Mesendoderm (in vitro differentiated cells): ENCODE measurements at regions not wholly inside any gene's neighbourhood (a gene's known extent, or its start where the extent isn't known, plus 50 kb on each side); places are given as distances from the start of the nearest gene placed in this dataset.
A peak's percentile ranks its signal among the peaks of the same experiment; 100 is the strongest.

ENCODE experiments used
- DNase-seq: peaks from one replicate; pipeline ENCODE4 v3.0.0; 2013
- H2AK5ac ChIP-seq: 2 replicates; pipeline ENCODE4 v1.6.1; 2013; ENCODE audit warnings: low read length, inconsistent platforms
- H2BK120ac ChIP-seq: 2 replicates; pipeline ENCODE4 v1.6.1; 2013; ENCODE audit warnings: low read depth, mild to moderate bottlenecking, low read length, moderate library complexity, mixed read lengths
- H2BK15ac ChIP-seq: replicated peaks from 2 replicates; pipeline ENCODE4 v1.6.1; 2013; ENCODE audit warnings: low read depth, mild to moderate bottlenecking, moderate library complexity
- H2BK5ac ChIP-seq: 2 replicates; pipeline ENCODE4 v1.6.1; 2013; ENCODE audit warnings: low read length, inconsistent platforms
- H3K18ac ChIP-seq: 2 replicates; pipeline ENCODE4 v1.6.1; 2013; ENCODE audit warnings: mild to moderate bottlenecking, low read length, mixed read lengths
- H3K23ac ChIP-seq: one replicate; pipeline ENCODE4 v1.6.1; 2013; ENCODE audit warnings: low read length
- H3K27ac ChIP-seq: 2 replicates; pipeline ENCODE4 v1.5.1; 2013; ENCODE audit warnings: low read depth, mild to moderate bottlenecking, inconsistent platforms, low read length, moderate library complexity
- H3K27me3 ChIP-seq: 2 replicates; pipeline ENCODE4 v1.6.1; 2013; ENCODE audit warnings: low read length, control low read depth, mild to moderate bottlenecking, inconsistent platforms; ENCODE audit not compliant: insufficient read depth, poor library complexity
- H3K36me3 ChIP-seq: 2 replicates; pipeline ENCODE4 v1.6.1; 2013; ENCODE audit warnings: low read length, inconsistent platforms; ENCODE audit not compliant: control insufficient read depth, insufficient read depth
- H3K4ac ChIP-seq: one replicate; pipeline ENCODE4 v1.6.1; 2013; ENCODE audit warnings: low read depth, mild to moderate bottlenecking, low read length, moderate library complexity
- H3K4me1 ChIP-seq: 2 replicates; pipeline ENCODE4 v1.6.1; 2013; ENCODE audit warnings: low read depth, low read length, inconsistent platforms; ENCODE audit not compliant: control insufficient read depth
- H3K4me2 ChIP-seq: 2 replicates; pipeline ENCODE4 v1.6.1; 2013; ENCODE audit warnings: low read length
- H3K4me3 ChIP-seq: 2 replicates; pipeline ENCODE4 v1.5.1; 2013; ENCODE audit warnings: mild to moderate bottlenecking, low read length
- H3K56ac ChIP-seq: one replicate; pipeline ENCODE4 v1.6.1; 2013; ENCODE audit warnings: low read length
- H3K79me1 ChIP-seq: 2 replicates; pipeline ENCODE4 v1.6.1; 2013; ENCODE audit warnings: low read length, inconsistent platforms
- H3K79me2 ChIP-seq: 2 replicates; pipeline ENCODE4 v1.6.1; 2013; ENCODE audit warnings: mild to moderate bottlenecking, low read length; ENCODE audit not compliant: control insufficient read depth, insufficient read depth
- H3K9ac ChIP-seq: 2 replicates; pipeline ENCODE4 v1.6.1; 2013; ENCODE audit warnings: low read length, inconsistent platforms
- H4K5ac ChIP-seq: one replicate; pipeline ENCODE4 v1.6.1; 2013; ENCODE audit warnings: low read length
- H4K8ac ChIP-seq: one replicate; pipeline ENCODE4 v1.6.1; 2013; ENCODE audit warnings: low read depth, mild to moderate bottlenecking, control low read depth, low read length, moderate library complexity
- WGBS: extraction: QIAGEN DNeasy Blood & Tissue Kit; methylation state at CpG from one replicate; pipeline ENCODE4 v1.1.7; 2013; ENCODE audit warnings: low lambda C conversion rate, missing lambda C conversion rate; ENCODE audit not compliant: insufficient coverage; ENCODE audit errors: extremely low coverage; 5-methylcytosine and 5-hydroxymethylcytosine counted together

GRCh38 chr21:35428489-35428888, 379.4 kb upstream of the RUNX1 start:
- H3K18ac ChIP-seq = peak overlapping the region; percentile 77
- H2BK5ac ChIP-seq = peak overlapping the region; percentile 98
- no peak overlapping the region for H3K4ac ChIP-seq
- peak overlapping the region; percentile 46 for H3K56ac ChIP-seq
- no peak overlapping the region for H3K9ac ChIP-seq
- H3K4me1 ChIP-seq = peaks cover 3% of the 10 kb centered on the region
- H3K79me1 ChIP-seq = no peaks in the 10 kb centered on the region
- no peak overlapping the region for H2BK15ac ChIP-seq
- no peak overlapping the region for H3K23ac ChIP-seq
- no CpG with 5 or more reads among the region's 9 CpGs for WGBS
- H3K4me3 ChIP-seq = no peak overlapping the region
- no peaks in the 10 kb centered on the region for H3K27me3 ChIP-seq
- H4K5ac ChIP-seq = no peak overlapping the region
- peak; percentile 94 for DNase-seq
- no peak overlapping the region for H2AK5ac ChIP-seq
- H3K27ac ChIP-seq = no peak overlapping the region
- H2BK120ac ChIP-seq = no peak overlapping the region
- H3K36me3 ChIP-seq = no peaks in the 10 kb centered on the region
- H3K4me2 ChIP-seq = no peak overlapping the region
- no peak overlapping the region for H4K8ac ChIP-seq
- no peaks in the 10 kb centered on the region for H3K79me2 ChIP-seq

DNA sequence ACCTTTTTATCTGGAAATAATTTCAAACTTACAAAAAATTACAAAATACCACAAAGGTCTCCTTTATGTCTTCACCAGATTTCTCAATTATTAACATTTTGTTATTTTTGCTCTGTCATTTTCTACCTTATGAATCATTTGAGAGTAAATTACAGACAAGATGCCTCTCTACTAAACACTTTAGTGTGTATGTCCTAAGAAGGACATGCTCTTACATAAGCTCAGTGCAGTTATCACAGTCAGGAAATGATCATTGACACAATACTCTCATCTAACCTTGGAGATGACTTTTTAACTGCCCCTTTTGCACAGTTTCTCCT, 378.9 kb upstream of the RUNX1 start:
- Histone ChIP-seq H3K36me3 (no peaks in the 10 kb centered on the region), H3K4me3 (no peak overlapping the region), H3K4me2 (no peak overlapping the region), H3K79me1 (no peaks in the 10 kb centered on the region), H4K8ac (no peak overlapping the region), H3K79me2 (no peaks in the 10 kb centered on the region), H3K4ac (no peak overlapping the region), H3K18ac (peak overlapping the region; percentile 90), H3K56ac (peak overlapping the region; percentile 70), H3K27ac (no peak overlapping the region), H2BK5ac (peak overlapping the region; percentile 98), H3K4me1 (peaks cover 3% of the 10 kb centered on the region), H2BK120ac (no peak overlapping the region), H3K27me3 (no peaks in the 10 kb centered on the region), H2BK15ac (no peak overlapping the region), H3K23ac (no peak overlapping the region), H2AK5ac (peak overlapping the region; percentile 86), H4K5ac (no peak overlapping the region), H3K9ac (no peak overlapping the region)
- DNase-seq = no peak

GRCh38 chr21:35427320-35428000, 378.4 kb upstream of the RUNX1 start:
- Histone ChIP-seq H2BK120ac (no peak overlapping the region), H3K27ac (no peak overlapping the region), H3K4me2 (no peak overlapping the region), H3K27me3 (no peaks in the 10 kb centered on the region), H3K4ac (peak overlapping the region; percentile 7), H4K5ac (no peak overlapping the region), H3K23ac (no peak overlapping the region), H4K8ac (no peak overlapping the region), H3K36me3 (no peaks in the 10 kb centered on the region), H3K4me1 (peaks cover 3% of the 10 kb centered on the region), H2BK15ac (no peak overlapping the region), H3K79me2 (no peaks in the 10 kb centered on the region), H2BK5ac (peak overlapping the region; percentile 93), H3K56ac (peak overlapping the region; percentile 70), H3K79me1 (no peaks in the 10 kb centered on the region), H3K18ac (peak overlapping the region; percentile 90), H3K9ac (no peak overlapping the region), H3K4me3 (no peak overlapping the region), H2AK5ac (no peak overlapping the region)
- no CpG with 5 or more reads among the region's 9 CpGs for WGBS
- peak; percentile 90 for DNase-seq

- Histone ChIP-seq H3K79me1 (no peaks in the 10 kb centered on the region), H3K18ac (no peak overlapping the region), H3K27me3 (no peaks in the 10 kb centered on the region), H3K79me2 (no peaks in the 10 kb centered on the region), H2AK5ac (no peak overlapping the region), H2BK5ac (no peak overlapping the region), H2BK15ac (no peak overlapping the region), H3K27ac (no peak overlapping the region), H3K4me3 (no peak overlapping the region), H4K5ac (no peak overlapping the region), H3K4me2 (no peak overlapping the region), H3K9ac (no peak overlapping the region), H3K4ac (no peak overlapping the region), H2BK120ac (no peak overlapping the region), H3K4me1 (peaks cover 3% of the 10 kb centered on the region), H3K36me3 (no peaks in the 10 kb centered on the region), H4K8ac (no peak overlapping the region), H3K23ac (no peak overlapping the region), H3K56ac (no peak overlapping the region)
- no peak for DNase-seq
- no CpG with 5 or more reads among the region's 2 CpGs for WGBS
Observed at GRCh38 chr21:35426897-35427296, 377.8 kb upstream of the RUNX1 start.

DNA sequence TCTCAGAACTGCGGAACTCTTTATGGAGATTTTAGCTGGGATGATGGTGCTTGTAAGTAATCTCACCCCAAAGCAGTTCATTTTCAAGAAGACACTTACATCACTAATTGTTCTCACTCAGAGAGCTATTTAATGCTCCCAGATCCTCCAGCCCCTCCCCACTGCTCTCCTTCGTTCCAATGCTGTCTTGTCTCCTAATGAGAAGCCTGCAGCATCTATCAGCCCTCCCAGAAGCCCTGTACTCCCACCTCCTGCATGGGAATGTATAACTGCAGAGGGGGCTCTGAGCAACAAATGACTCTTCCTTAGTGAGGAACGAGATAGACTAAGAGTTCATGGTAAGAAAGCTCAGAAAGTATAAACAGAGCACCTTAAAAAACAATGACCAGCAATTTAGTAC, 377.4 kb upstream of the RUNX1 start:
- H3K36me3 ChIP-seq = no peaks in the 10 kb centered on the region
- H2BK15ac ChIP-seq = no peak overlapping the region
- H3K23ac ChIP-seq = no peak overlapping the region
- peaks cover 3% of the 10 kb centered on the region for H3K4me1 ChIP-seq
- H4K5ac ChIP-seq = no peak overlapping the region
- H3K79me2 ChIP-seq = no peaks in the 10 kb centered on the region
- H3K27ac ChIP-seq = no peak overlapping the region
- H4K8ac ChIP-seq = no peak overlapping the region
- no peak overlapping the region for H2BK5ac ChIP-seq
- H2BK120ac ChIP-seq = no peak overlapping the region
- no peak overlapping the region for H3K9ac ChIP-seq
- no peak overlapping the region for H3K56ac ChIP-seq
- no peaks in the 10 kb centered on the region for H3K27me3 ChIP-seq
- H3K4ac ChIP-seq = no peak overlapping the region
- H3K79me1 ChIP-seq = no peaks in the 10 kb centered on the region
- H3K18ac ChIP-seq = no peak overlapping the region
- H3K4me3 ChIP-seq = no peak overlapping the region
- H2AK5ac ChIP-seq = no peak overlapping the region
- DNase-seq = peak; percentile 87
- H3K4me2 ChIP-seq = no peak overlapping the region
- WGBS = no CpG with 5 or more reads among the region's 3 CpGs

- no peak overlapping the region for H3K56ac ChIP-seq
- no peak overlapping the region for H4K8ac ChIP-seq
- H3K23ac ChIP-seq = no peak overlapping the region
- no peaks in the 10 kb centered on the region for H3K27me3 ChIP-seq
- no peak overlapping the region for H2BK15ac ChIP-seq
- H3K18ac ChIP-seq = no peak overlapping the region
- no peak overlapping the region for H3K4ac ChIP-seq
- H3K9ac ChIP-seq = no peak overlapping the region
- H3K79me2 ChIP-seq = no peaks in the 10 kb centered on the region
- H3K4me3 ChIP-seq = no peak overlapping the region
- H3K4me2 ChIP-seq = no peak overlapping the region
- peaks cover 3% of the 10 kb centered on the region for H3K4me1 ChIP-seq
- H2BK5ac ChIP-seq = no peak overlapping the region
- H2BK120ac ChIP-seq = no peak overlapping the region
- H3K27ac ChIP-seq = no peak overlapping the region
- no CpG with 5 or more reads among the region's 3 CpGs for WGBS
- H3K79me1 ChIP-seq = no peaks in the 10 kb centered on the region
- no peak overlapping the region for H4K5ac ChIP-seq
- no peak for DNase-seq
- H2AK5ac ChIP-seq = no peak overlapping the region
- H3K36me3 ChIP-seq = no peaks in the 10 kb centered on the region
Observed at GRCh38 chr21:35424122-35424521, 375.0 kb upstream of the RUNX1 start.
